NCI-H748 (cell line): ENCODE measurements at regions not wholly inside any gene's neighbourhood (a gene's known extent, or its start where the extent isn't known, plus 50 kb on each side); places are given as distances from the start of the nearest gene placed in this dataset.
"Not testable (repeated sequence)": the region's sequence is repeated elsewhere in the genome, so short reads cannot be mapped to it uniquely, and the experiment has no call there.

ENCODE experiments used
- DNase-seq: peaks from one replicate; lab custom pipeline; 2025; ENCODE audit not compliant: unreplicated experiment; lab: John Stamatoyannopoulos, UW

DNA sequence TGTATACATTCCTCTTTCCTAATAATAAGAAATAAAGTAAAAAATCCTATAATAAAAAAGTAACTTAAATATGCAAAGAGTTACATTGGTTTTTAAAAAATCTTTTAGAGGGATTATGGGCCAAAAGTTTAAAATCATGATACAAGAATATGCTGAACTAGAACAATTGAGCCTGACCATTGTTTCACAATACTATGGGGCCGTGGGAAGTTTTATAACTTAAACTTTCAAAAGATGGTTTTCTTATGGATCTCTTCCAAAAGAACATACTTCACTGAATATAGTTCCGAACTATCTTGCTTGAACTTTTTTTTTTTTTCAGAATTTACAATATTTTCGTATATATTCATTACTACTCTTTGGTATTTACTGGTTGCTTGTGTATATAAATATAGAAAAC is 97.6 kb downstream of the NFKBIZ start:
- no peak for DNase-seq

DNA sequence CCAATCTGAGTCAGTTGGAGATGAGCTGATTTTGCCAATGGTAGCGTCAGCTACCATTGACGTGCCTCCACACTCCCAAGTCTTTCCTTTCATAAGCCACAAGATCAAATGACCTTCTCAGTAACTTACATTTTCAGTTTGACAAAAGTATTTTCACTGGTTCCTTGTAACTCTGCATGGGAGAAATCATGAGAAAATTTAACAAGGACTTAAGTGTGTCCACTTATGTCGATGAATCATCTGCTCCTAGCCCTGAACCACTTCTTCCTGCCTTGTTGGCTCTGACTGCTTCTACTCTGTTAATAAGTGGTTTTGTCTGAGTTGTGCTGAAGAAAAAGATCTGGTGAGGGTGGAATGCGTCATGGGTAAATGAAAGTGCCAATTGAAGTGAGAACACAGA is 101.2 kb downstream of the NFKBIZ start:
- no peak for DNase-seq

DNA sequence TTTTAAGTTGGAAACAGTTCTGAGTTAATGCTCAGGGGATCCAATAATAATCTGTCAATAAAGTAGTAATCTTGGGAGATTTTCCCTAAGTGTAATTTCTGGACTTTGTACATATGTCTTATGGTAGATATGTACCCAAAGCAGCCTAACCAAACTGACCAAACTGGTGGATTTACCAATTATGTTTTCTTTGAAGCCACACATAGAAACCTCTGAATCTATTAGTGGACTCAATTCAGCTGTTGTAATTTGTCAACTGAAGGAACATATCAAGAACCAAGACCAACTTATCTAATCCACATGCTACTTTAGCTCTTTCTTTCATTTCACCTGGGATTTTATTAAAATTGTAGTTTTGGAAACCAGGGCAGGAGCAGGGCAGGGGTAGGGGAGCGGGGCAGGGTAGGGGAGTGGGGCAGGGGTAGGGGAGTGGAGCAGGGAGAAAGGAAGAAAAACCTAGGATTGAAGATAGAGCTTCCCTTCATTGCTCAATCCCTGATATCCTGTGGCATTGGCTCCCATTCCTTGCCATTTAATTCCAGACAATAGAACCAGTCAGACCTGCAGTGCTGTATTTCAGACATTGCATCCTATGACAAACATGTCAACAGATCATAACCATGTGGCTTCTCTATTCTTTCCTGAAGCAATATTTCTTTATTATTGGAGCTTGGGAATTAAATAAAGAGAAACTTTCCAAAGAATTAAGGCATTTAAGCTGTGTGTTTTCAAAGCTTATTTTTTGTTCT is 101.8 kb downstream of the NFKBIZ start:
- DNase-seq, result no peak

DNA sequence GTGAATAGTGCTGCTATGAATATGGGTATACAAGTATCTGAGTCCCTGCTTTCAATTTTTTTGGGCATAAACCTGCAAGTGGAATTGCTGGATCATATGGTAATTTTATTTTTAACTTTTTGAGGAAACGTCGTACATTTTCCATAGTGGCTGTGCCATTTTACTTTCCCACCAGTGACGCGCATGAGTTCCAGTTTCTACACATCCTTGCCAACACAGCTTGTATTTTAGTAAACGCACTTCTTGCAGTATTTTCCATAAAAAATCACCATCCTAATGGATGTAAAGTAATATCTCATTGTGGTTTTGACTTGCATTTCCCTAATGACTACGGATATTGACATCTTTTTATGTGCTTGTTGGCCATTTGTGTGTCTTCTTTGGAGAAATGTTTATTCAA is 105.0 kb downstream of the NFKBIZ start:
- no peak for DNase-seq

DNA sequence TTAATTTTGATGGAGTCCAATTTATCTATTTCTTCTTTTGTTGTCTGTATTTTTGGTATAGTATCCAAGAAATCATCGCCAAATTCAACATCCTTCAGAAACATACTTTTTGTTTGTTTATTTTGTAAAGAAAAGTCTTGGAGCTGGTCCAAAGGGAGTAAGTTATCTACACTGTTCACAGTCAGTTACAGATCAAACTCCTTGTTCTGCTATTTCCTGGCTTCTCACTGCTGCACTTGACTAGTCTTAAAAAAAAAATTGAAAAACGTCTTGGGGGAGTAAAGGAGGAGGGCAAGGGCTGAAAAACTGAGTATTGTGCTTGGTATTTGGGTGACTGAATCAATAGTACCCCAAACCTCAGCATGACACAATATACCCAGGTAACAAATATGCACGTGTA is 105.6 kb downstream of the NFKBIZ start:
- no peak for DNase-seq

DNA sequence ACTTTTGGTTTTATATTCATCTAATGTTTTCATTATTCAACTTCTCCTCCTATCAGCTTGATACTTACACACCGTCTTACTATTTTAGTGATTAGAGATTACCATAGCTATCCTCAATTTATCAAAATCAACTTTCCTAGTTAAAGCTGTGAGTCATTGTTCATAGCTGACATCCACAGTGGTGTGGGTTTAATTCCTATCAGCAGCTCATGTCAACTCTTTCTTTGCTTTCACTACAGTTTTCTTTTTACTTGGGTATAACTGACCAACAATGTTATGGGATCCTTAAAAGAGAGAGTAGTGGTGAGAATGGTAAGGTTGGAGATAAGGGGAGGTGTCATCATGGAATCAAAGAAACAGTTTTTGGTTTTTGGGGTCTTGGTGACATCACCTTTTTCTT is 112.7 kb downstream of the NFKBIZ start:
- no peak for DNase-seq

DNA sequence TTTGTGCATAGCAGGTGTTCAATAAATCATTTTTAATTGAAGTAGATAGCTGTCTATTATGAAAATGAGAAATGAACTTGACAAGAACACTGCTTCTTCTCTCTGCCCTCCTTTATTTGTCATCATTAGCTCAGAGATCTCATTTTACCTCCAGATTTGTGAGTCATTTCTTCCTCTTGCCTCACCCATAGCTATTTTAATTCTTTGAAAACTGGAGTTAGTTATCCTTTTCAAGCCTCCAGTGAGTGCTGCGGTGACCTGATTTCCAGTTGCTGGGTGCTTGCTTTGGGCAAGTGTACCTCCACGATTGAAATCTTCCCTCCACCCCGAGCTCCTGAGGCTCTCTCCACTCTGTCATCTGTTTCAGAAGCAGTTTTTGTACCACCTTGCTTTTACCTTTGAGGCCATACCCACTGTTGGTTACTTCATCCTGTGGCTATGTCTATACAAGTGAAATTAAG is 114.6 kb downstream of the NFKBIZ start:
- DNase-seq, result no peak

DNA sequence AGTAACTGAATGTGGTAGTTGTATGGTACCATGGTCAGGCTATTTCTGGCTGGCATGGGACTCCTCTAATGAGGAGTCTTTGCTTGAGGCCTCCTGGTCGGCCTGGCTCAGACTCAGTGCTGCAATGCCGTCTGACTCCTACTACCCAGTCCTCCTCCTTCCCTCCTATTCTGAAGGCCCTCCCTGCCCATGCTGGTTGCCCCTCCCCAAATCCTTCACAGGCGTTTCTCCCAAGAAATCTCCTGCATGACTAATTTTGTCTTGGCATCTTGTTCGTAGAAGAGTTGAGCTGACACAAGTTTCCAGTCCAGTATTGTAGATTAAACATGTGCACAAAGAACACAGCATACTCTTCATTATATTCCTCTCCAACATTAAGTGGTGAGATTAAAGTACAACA is 115.5 kb downstream of the NFKBIZ start:
- no peak for DNase-seq

DNA sequence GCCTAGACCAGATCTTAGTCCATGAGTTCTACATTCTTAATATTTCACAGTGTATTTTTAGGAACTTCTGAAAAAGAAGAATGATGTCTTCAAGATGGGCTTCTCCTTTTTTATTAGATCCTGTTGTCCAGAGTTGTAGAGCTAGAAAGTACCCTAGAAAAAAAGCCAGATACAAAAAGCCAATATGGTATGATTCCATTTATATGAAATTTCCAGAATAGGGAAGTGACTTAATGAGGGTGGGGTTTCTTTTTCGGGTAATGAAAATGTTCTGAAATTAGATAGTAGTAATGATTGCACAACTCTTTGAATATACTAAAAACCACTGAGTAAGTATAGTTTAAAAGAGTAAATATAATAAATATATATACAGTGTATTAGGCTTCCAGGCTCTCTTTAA is 116.9 kb downstream of the NFKBIZ start:
- DNase-seq, result no peak

DNA sequence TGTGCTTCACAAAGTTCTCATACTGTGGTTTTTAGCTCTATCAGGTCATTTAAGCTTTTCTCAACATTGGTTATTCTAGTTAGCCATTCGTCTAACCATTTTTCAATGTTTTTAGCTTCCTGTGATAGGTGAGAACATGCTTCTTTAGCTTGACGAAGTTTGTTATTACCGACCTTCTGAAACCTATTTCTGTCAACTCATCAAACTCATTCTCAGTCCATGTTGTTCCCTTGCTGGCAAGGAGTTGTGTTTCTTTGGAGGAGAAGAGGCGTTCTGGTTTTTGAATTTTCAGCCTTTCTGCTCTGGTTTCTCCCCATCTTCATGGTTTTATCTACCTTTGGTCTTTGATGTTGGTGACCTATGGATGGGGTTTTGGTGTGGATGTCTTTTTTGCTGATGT is 120.9 kb downstream of the NFKBIZ start:
- DNase-seq, result no peak

DNA sequence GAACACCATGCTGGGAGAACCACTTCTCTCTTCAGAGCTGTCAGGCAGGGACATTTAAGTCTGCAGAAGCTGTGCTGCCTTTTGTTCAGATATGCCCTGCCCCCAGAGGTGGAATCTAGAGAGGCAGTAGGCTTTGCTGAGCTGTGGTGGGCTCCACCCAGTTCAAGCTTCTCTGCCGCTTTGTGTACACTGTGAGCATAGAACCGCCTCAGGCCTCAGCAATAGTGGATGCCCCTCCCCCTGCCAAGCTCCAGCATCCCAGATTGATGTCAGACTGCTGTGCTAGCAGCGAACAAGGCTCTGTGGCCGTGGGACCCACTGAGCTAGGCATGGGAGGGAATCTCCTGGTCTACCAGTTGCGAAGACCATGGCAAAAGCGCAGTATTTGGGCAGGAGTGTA is 121.6 kb downstream of the NFKBIZ start:
- DNase-seq, result no peak

DNA sequence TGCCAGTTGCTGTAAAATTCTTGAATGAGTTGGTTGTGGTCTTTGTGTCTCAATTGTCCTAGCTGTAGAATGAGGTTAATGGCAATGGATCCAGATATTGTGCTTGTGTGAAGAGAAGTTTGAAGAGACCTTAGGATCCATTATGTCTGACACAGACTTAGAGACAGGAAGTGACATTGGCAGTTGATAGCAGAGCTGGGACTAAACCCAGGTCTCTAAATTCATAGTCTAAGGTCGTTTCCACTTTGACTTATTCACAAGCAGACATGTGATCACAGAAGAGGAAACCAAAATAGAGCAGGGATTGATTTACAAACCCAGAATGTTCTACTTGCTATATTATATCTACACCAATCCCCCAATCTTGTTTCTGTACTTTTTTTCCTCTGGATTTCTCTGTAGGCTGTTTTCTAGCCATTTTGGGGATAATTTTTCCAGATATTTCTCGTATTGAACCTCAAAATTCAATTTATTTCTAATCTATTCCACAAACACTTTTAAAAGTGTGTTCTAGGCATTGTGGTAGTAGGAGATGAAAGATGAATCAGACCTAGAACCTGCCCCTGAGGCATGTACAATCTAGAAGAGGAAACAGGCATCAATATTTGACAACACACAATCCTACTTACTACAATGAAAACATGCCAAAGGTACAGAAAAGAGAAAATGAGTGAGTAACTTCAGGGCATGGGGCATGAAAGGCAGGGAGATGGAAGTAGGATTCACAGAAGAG is 123.3 kb downstream of the NFKBIZ start:
- no peak for DNase-seq

DNA sequence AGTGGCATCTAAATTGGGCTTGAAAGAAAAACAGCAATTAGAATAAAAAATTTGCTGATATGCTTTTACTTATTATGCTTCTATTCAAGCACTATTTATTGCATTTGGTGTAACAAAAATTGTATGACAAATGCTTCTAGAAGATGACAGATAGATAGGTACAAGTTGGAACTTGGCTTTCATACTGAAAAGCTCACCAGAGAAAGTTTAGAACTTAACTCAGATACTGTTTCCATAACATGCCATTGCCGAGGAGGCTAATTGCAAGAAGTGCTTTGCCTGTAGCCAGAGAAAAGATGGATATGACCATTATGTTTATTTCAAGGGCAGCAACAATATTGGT is 123.8 kb downstream of the NFKBIZ start:
- DNase-seq, result no peak

DNA sequence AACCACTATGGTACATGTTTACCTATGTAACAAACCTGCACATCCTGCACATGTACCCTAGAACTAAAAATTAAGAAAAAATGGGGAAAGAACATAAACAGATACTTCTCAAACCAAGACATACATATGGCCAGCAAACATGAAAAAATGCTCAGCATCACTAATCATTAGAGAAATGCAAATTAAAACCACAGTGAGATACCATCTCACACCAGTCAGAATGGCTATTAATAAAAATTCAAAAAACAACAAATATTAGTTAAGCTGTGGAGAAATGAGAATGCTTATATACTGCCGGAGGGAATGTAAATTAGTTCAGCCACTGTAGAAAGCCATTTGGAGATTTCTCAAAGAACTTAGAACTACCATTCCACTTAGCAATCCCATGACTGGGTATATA is 126.1 kb downstream of the NFKBIZ start:
- DNase-seq, result not testable (repeated sequence)

DNA sequence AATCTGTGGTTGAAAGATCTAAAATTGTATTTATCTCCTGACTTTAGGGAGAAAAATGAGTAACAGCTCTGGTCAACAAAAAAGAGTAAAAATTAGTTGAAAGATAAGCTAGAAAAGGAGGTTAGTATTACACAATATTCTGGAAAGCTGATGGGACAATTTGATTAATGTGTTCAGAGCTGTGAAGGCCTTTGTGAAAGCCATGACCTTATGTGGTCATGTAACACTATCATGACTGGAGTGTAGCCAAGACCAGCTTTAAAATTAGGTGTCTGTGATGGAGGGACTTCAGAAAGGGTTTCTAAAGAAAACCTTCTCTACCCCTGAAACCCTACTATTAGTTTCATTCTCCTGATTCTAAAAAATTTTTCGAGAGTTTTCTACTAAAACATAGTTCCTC is 127.2 kb downstream of the NFKBIZ start:
- no peak for DNase-seq

DNA sequence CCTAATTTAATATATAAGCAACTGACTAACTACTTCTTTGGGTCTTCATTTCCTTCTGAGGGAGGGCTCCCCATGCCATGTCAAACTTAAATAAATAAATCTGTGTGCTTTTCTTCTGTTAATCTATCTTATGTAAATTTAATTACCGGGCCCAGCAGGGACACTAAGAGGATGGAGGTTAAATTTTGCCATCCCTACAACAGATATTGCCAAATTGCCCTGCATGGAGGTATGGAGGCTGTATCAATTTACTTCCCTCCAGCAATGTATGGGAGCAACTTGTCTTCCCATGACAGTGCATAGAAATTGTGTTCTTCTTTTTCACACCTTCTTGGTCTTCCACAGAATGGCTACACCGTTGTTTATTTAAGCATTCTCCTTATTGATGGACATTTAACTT is 129.0 kb downstream of the NFKBIZ start:
- DNase-seq, result no peak

DNA sequence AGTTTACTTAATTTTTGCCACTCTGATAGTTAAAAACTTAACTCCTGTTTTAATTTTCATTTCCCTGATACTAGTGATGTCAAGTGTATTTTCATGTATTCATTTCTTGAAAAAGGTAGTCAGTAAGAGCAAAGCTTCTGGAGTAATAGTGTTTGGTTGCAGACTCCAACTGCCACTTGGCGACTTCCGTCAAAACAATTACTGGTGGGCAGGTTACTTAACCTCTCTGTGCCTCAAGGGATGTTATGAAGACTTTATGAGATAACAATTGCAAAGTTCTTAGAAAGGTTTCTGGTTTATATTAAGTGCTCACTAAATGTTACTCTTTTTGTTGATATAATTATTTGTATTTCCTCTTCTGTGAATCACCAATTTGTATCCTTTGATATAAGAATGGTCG is 129.7 kb downstream of the NFKBIZ start:
- DNase-seq, result no peak

DNA sequence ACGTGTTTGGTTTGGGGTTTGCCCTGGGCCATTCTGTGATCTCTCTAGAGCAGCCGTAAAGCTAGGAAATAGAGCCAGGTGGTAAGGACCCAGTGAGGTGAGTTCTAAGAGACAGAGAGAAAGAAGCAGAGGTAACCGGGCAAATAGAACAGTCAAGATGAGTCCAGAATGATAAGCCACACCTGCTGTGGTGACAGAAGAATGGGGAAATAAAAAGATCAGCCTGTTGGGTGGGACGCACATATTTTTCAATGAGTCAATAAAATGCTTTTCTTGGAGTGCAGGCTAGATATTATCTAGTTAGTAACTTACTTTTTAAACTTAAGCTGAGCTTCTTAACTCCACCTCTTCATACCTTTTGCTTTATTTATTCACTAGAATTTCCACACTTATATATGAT is 135.0 kb downstream of the NFKBIZ start:
- DNase-seq, result no peak

DNA sequence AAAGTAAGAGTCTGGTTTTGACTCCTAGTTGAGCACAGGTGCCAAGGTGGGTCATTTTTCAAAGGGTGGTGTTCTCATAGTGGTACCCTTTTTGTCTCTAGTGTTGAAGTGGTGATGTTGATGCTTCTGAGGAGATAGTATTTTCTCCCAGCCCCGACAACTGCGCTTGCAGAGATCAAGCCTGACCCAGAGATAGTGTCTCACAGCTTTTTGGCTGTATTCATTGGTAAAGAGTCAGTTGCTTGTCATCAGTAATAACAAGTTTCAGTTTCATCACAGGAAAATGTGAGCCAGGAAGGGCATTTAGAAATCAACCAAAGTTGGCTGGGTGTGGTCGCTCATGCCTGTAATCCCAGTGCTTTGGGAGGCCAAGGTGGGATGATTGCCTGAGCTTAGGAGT is 139.3 kb downstream of the NFKBIZ start:
- DNase-seq, result no peak

DNA sequence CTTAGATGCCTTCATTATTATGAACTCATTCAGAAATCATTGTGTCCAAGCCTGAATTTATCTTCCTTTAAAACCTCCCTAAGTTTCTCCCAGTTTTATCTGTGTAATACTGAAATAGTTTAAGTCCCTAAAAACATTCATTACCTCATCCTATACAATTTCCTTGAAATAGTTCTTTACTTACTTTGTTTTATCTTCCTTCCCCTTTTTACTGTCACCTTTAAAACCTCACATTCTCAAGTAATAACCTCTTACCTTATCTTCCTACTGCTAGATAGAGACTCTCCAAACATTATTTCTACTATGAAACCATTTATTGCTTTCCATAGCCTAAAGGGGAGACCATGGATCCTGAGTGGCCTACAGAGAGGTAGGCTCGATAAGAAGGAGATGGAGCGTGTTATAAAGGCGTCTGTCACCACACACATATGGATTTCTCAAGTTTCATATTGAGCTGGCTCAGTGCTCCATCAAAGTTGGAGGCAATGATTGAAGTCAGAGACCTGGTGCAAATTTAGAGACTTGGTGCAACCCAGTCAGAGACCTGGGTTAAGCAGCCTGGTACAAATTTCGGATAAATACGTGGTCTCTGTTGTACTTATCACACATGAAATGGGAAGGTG is 140.4 kb downstream of the NFKBIZ start:
- DNase-seq, result no peak

DNA sequence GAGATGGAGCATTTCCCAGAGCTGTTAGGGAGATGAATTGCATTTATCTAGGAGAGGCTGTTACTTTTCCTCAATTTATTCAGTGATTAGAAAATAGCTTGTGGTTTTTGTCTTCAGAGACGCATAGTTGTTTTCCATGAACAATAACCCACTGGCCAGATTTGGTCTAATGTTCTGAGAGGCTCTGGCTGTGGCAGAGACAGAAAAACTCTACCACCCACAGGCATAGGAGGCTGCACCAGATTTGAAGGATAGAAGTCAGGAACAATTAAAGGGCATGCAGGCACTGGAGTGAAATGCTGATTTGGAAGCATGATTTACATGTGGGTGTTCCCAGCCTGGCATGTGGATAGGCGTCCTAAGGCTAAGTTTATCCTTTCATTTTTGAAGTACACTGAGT is 143.5 kb downstream of the NFKBIZ start:
- no peak for DNase-seq

DNA sequence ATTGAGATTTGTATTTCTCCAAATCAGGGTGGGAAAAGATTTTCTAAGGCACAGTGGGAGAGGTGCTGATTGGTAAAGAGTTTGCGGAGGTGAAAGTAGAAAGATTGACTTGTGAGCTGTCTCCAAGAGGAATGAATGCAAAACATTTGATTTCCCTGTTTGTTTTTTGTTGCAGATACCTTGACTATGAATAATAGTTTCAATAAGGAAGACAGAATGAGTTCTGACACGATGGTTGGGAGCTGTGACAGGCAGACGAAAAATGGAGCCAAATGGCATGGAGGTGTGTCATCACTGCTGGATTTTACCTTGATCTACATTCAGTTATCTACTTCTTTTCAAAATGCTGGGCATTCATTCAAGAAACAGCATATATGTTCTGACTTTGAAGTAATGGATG is 145.1 kb downstream of the NFKBIZ start:
- no peak for DNase-seq
